Loucy (cell line): ENCODE measurements at regions not wholly inside any gene's neighbourhood (a gene's known extent, or its start where the extent isn't known, plus 50 kb on each side); places are given as distances from the start of the nearest gene placed in this dataset.
"Not testable (repeated sequence)": the region's sequence is repeated elsewhere in the genome, so short reads cannot be mapped to it uniquely, and the experiment has no call there.

Source experiments
- H2AFZ ChIP-seq: fragments of 200-600 bp; sonication (generic); 2 replicates; pipeline ENCODE4 v1.6.0; 2016; ENCODE audit warnings: antibody characterized with exemption, mild to moderate bottlenecking, low read length, moderate library complexity
- H3F3A ChIP-seq: fragments of 200-600 bp; 2 replicates; pipeline ENCODE4 v1.6.0; 2016; ENCODE audit warnings: antibody characterized with exemption, low read depth, mild to moderate bottlenecking
- H3K27me3 ChIP-seq: fragments of 200-600 bp; sonication (generic); 2 replicates; pipeline ENCODE4 v1.6.1; 2014; ENCODE audit warnings: low read length, mild to moderate bottlenecking; ENCODE audit not compliant: insufficient read depth, poor library complexity, severe bottlenecking
- H3K36me3 ChIP-seq: fragments of 200-600 bp; sonication (generic); 2 replicates; pipeline ENCODE4 v1.6.1; 2016; ENCODE audit warnings: low read length; ENCODE audit not compliant: insufficient read depth
- H3K4me1 ChIP-seq: fragments of 200-600 bp; sonication (generic); 2 replicates; pipeline ENCODE4 v1.5.1; 2014; ENCODE audit warnings: low read length, mild to moderate bottlenecking; ENCODE audit not compliant: insufficient read depth, poor library complexity, severe bottlenecking
- H3K4me2 ChIP-seq: fragments of 200-600 bp; sonication (generic); 2 replicates; pipeline ENCODE4 v1.6.0; 2014; ENCODE audit warnings: antibody characterized with exemption, low read length, low read depth, mild to moderate bottlenecking; ENCODE audit not compliant: poor library complexity, severe bottlenecking
- H3K4me3 ChIP-seq: fragments of 200-600 bp; sonication (generic); 2 replicates; pipeline ENCODE4 v1.5.1; 2014; ENCODE audit warnings: low read length, mild to moderate bottlenecking, mixed read lengths; ENCODE audit not compliant: poor library complexity, severe bottlenecking
- H3K79me2 ChIP-seq: fragments of 200-600 bp; sonication (generic); 2 replicates; pipeline ENCODE4 v1.6.1; 2014; ENCODE audit warnings: low read length; ENCODE audit not compliant: insufficient read depth
- H3K9ac ChIP-seq: fragments of 200-600 bp; sonication (generic); 2 replicates; pipeline ENCODE4 v1.6.0; 2014; ENCODE audit warnings: mild to moderate bottlenecking, low read depth, low read length, moderate library complexity; ENCODE audit not compliant: poor library complexity, severe bottlenecking
- H3K9me2 ChIP-seq: fragments of 200-600 bp; sonication (generic); replicated peaks from 2 replicates; pipeline ENCODE4 v1.6.1; 2016; ENCODE audit warnings: low read depth, low read length, mixed read lengths
- H3K9me3 ChIP-seq: fragments of 200-600 bp; sonication (generic); 2 replicates; pipeline ENCODE4 v1.6.1; 2014; ENCODE audit warnings: mild to moderate bottlenecking, antibody characterized with exemption, low read length, low read depth; ENCODE audit not compliant: insufficient read depth
- H4K20me1 ChIP-seq: fragments of 200-600 bp; sonication (generic); 2 replicates; pipeline ENCODE4 v1.6.0; 2014; ENCODE audit warnings: antibody characterized with exemption, low read length, mild to moderate bottlenecking; ENCODE audit not compliant: insufficient read depth, poor library complexity, severe bottlenecking
- CTCF ChIP-seq: fragments of 200-600 bp; sonication (generic); conservative IDR thresholded peaks from 2 replicates; pipeline ENCODE4 v1.5.1; 2014; ENCODE audit warnings: mild to moderate bottlenecking, antibody characterized with exemption, low read length
- EZH2phosphoT487 ChIP-seq: fragments of 200-600 bp; IDR thresholded peaks from 2 replicates; pipeline ENCODE4 v1.6.1; 2018; ENCODE audit warnings: antibody characterized with exemption, mild to moderate bottlenecking, moderate library complexity, borderline replicate concordance

DNA sequence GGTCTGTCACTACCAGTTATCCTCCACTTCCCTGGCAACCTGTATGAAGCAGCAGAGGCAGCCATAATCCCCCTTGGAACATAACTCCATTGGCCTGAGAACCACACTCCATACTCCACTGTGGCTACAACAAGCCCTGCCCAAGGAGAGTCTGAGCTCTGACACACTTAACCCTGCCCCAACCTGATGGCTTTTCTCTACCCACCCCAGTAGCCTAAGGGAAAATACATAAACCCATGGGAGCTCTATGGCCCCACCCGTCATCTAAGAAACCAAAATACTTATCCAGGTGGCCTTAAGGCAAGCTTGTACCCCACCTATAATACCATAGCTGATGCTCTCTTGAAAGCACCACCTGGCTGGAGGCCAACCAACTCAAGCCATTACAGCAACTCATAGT is 324.8 kb upstream of the GLI3 start:
- H3K9ac ChIP-seq, result no peak overlapping the region
- H3K36me3 ChIP-seq, result no peaks in the 10 kb centered on the region
- no peaks in the 10 kb centered on the region for H4K20me1 ChIP-seq
- no peak overlapping the region for H3K4me2 ChIP-seq
- no peak overlapping the region for H3K4me3 ChIP-seq
- H3F3A ChIP-seq, result no peaks in the 10 kb centered on the region
- H2AFZ ChIP-seq, result no peak overlapping the region
- H3K27me3 ChIP-seq, result no peaks in the 10 kb centered on the region
- no peaks in the 10 kb centered on the region for H3K4me1 ChIP-seq
- H3K79me2 ChIP-seq, result no peaks in the 10 kb centered on the region
- H3K9me2 ChIP-seq, result no peaks in the 10 kb centered on the region
- TF ChIP-seq EZH2phosphoT487, result no peak
- TF ChIP-seq CTCF, result no peak
- no peaks in the 10 kb centered on the region for H3K9me3 ChIP-seq

- Histone ChIP-seq H3K79me2 (no peaks in the 10 kb centered on the region), H3K9ac (no peak overlapping the region), H3K9me3 (no peaks in the 10 kb centered on the region), H3F3A (no peaks in the 10 kb centered on the region), H3K4me2 (no peak overlapping the region), H2AFZ (no peak overlapping the region), H4K20me1 (no peaks in the 10 kb centered on the region), H3K4me1 (no peaks in the 10 kb centered on the region), H3K9me2 (no peaks in the 10 kb centered on the region), H3K36me3 (no peaks in the 10 kb centered on the region), H3K4me3 (no peak overlapping the region), H3K27me3 (no peaks in the 10 kb centered on the region)
- TF ChIP-seq EZH2phosphoT487, result no peak
- no peak for TF ChIP-seq CTCF
Observed at GRCh38 chr7:42560866-42561265, 323.9 kb upstream of the GLI3 start.

GRCh38 chr7:42554932-42555331 is 317.9 kb upstream of the GLI3 start:
- H3K36me3 ChIP-seq, H3F3A ChIP-seq, H4K20me1 ChIP-seq, H2AFZ ChIP-seq, H3K9me2 ChIP-seq, H3K4me3 ChIP-seq, H3K79me2 ChIP-seq, H3K4me2 ChIP-seq, H3K9me3 ChIP-seq, H3K4me1 ChIP-seq, H3K27me3 ChIP-seq, H3K9ac ChIP-seq: not testable (repeated sequence)

- no peak overlapping the region for H3K9ac ChIP-seq
- H3K27me3 ChIP-seq, result no peaks in the 10 kb centered on the region
- no peak overlapping the region for H2AFZ ChIP-seq
- no peaks in the 10 kb centered on the region for H3F3A ChIP-seq
- H3K79me2 ChIP-seq, result no peaks in the 10 kb centered on the region
- TF ChIP-seq EZH2phosphoT487 (no peak), CTCF (no peak)
- no peaks in the 10 kb centered on the region for H3K4me1 ChIP-seq
- H3K4me3 ChIP-seq, result no peak overlapping the region
- H3K9me3 ChIP-seq, result no peaks in the 10 kb centered on the region; the same call in 1 of the 2 replicates
- no peaks in the 10 kb centered on the region for H3K9me2 ChIP-seq
- H3K4me2 ChIP-seq, result no peak overlapping the region
- no peaks in the 10 kb centered on the region for H3K36me3 ChIP-seq
- H4K20me1 ChIP-seq, result no peaks in the 10 kb centered on the region
Observed at GRCh38 chr7:42552227-42552626, 315.2 kb upstream of the GLI3 start.
